ENCODE measurements at regions not wholly inside any gene's neighbourhood (a gene's known extent, or its start where the extent isn't known, plus 50 kb on each side); places are given as distances from the start of the nearest gene placed in this dataset.

DNA sequence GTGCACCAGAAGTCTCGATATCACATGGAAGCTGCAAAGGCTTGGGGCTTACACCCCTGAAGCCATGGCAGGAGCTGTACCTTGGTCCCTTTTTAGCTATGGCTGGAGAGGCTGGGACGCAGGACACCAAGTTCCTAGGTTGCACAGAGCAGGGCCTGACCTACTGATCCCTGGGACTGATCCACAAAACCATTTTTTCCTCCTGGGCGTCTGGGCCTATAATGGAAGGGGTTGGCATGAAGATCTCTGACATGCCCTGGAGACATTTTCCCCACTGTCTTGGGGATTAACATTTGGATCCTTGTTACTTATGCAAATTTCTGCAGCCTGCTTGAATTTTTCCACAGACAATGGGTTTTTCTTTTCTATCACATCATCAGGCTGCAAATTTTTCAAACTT is 286.7 kb upstream of the PTPRD start:
- TF ChIP-seq, protein P1, sequence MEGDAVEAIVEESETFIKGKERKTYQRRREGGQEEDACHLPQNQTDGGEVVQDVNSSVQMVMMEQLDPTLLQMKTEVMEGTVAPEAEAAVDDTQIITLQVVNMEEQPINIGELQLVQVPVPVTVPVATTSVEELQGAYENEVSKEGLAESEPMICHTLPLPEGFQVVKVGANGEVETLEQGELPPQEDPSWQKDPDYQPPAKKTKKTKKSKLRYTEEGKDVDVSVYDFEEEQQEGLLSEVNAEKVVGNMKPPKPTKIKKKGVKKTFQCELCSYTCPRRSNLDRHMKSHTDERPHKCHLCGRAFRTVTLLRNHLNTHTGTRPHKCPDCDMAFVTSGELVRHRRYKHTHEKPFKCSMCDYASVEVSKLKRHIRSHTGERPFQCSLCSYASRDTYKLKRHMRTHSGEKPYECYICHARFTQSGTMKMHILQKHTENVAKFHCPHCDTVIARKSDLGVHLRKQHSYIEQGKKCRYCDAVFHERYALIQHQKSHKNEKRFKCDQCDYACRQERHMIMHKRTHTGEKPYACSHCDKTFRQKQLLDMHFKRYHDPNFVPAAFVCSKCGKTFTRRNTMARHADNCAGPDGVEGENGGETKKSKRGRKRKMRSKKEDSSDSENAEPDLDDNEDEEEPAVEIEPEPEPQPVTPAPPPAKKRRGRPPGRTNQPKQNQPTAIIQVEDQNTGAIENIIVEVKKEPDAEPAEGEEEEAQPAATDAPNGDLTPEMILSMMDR (IDR thresholded peaks at IDR 0.05; ENCODE audit: unreplicated experiment): no peak
- Mint-ChIP-seq H3K27ac (ENCODE audit: unreplicated experiment) (no peak overlapping the region), H3K4me1 (ENCODE audit: unreplicated experiment) (peaks cover 4% of the 10 kb centered on the region), H3K4me3 (ENCODE audit: unreplicated experiment) (no peak overlapping the region), H3K9me3 (ENCODE audit: unreplicated experiment) (no peaks in the 10 kb centered on the region), H3K36me3 (ENCODE audit: low read depth, unreplicated experiment) (no peaks in the 10 kb centered on the region), H3K27me3 (ENCODE audit: unreplicated experiment) (peaks cover 1% of the 10 kb centered on the region)
- no peak for DNase-seq (ENCODE audit: low spot score)

GRCh38 chr9:10903969-10904368 is 291.2 kb upstream of the PTPRD start:
- Mint-ChIP-seq H3K27ac (ENCODE audit: unreplicated experiment) (no peak overlapping the region), H3K27me3 (ENCODE audit: unreplicated experiment) (peaks cover 1% of the 10 kb centered on the region), H3K4me3 (ENCODE audit: unreplicated experiment) (no peak overlapping the region), H3K36me3 (ENCODE audit: low read depth, unreplicated experiment) (no peaks in the 10 kb centered on the region), H3K4me1 (ENCODE audit: unreplicated experiment) (peaks cover 4% of the 10 kb centered on the region), H3K9me3 (ENCODE audit: unreplicated experiment) (no peaks in the 10 kb centered on the region)
- TF ChIP-seq, protein P1 (IDR thresholded peaks at IDR 0.05; ENCODE audit: unreplicated experiment): no peak
- DNase-seq (ENCODE audit: low spot score): no peak

DNA sequence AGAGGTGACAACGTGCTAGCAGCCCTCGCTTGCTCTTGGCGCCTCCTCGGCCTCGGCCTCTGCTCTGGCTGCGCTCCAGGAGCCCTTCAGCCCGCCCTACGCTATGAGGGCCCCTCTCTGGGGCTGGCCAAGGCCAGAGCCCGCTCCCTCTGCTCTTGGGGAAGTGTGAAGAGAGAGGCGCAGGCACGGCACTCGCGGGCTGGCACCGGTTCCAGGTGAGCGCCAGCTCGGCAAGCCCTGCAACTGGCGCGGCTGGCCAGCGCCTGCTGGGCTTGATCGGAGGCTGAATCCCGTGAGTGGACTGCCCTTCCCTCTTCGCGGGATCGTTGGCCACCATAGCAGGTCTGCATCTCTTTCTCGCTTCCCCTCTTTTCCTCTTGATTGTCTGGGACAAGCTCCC is 298.0 kb upstream of the PTPRD start:
- no peaks in the 10 kb centered on the region for H3K27me3 Mint-ChIP-seq (ENCODE audit: unreplicated experiment)
- no peak overlapping the region for H3K27ac Mint-ChIP-seq (ENCODE audit: unreplicated experiment)
- no peaks in the 10 kb centered on the region for H3K9me3 Mint-ChIP-seq (ENCODE audit: unreplicated experiment)
- H3K36me3 Mint-ChIP-seq (ENCODE audit: low read depth, unreplicated experiment): no peaks in the 10 kb centered on the region
- peaks cover 2% of the 10 kb centered on the region for H3K4me1 Mint-ChIP-seq (ENCODE audit: unreplicated experiment)
- DNase-seq (ENCODE audit: low spot score): no peak
- TF ChIP-seq, protein P1 (IDR thresholded peaks at IDR 0.05; ENCODE audit: unreplicated experiment): no peak
- H3K4me3 Mint-ChIP-seq (ENCODE audit: unreplicated experiment): no peak overlapping the region

- no peak overlapping the region for H3K27ac Mint-ChIP-seq (ENCODE audit: unreplicated experiment)
- H3K4me1 Mint-ChIP-seq (ENCODE audit: unreplicated experiment): peaks cover 2% of the 10 kb centered on the region
- H3K9me3 Mint-ChIP-seq (ENCODE audit: unreplicated experiment): no peaks in the 10 kb centered on the region
- H3K27me3 Mint-ChIP-seq (ENCODE audit: unreplicated experiment): no peaks in the 10 kb centered on the region
- H3K36me3 Mint-ChIP-seq (ENCODE audit: low read depth, unreplicated experiment): no peaks in the 10 kb centered on the region
- TF ChIP-seq, protein P1 (IDR thresholded peaks at IDR 0.05; ENCODE audit: unreplicated experiment): no peak
- no peak for DNase-seq (ENCODE audit: low spot score)
- H3K4me3 Mint-ChIP-seq (ENCODE audit: unreplicated experiment): no peak overlapping the region
These were observed 298.6 kb upstream of the PTPRD start for GRCh38 chr9:10911373-10911772.

DNA sequence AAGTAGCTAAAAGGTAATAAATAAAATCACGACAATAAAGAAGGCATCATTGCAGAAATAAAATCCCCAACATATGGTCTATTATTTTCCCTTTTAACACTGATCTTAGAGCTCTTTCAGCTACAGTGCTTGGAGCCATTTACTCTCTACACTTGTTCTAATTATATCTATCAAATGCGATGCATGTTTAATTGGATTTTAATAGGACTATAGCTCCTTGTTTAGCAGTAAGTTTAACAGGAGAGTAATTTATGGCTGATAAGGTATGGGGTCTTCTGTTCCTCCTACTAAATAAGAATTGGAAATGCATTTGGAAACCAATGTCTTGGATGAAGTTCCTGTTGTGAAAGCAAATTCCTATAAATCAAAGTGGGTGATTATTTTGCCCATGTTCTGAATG is 304.2 kb upstream of the PTPRD start:
- DNase-seq (ENCODE audit: low spot score): no peak
- H3K9me3 Mint-ChIP-seq (ENCODE audit: unreplicated experiment): no peaks in the 10 kb centered on the region
- no peak overlapping the region for H3K27ac Mint-ChIP-seq (ENCODE audit: unreplicated experiment)
- no peaks in the 10 kb centered on the region for H3K36me3 Mint-ChIP-seq (ENCODE audit: low read depth, unreplicated experiment)
- TF ChIP-seq, protein P1 (IDR thresholded peaks at IDR 0.05; ENCODE audit: unreplicated experiment): no peak
- H3K4me1 Mint-ChIP-seq (ENCODE audit: unreplicated experiment): peaks cover 2% of the 10 kb centered on the region
- H3K27me3 Mint-ChIP-seq (ENCODE audit: unreplicated experiment): no peaks in the 10 kb centered on the region
- H3K4me3 Mint-ChIP-seq (ENCODE audit: unreplicated experiment): no peak overlapping the region
